HL-60 (cell line): ENCODE measurements at regions not wholly inside any gene's neighbourhood (a gene's known extent, or its start where the extent isn't known, plus 50 kb on each side); places are given as distances from the start of the nearest gene placed in this dataset.

Experiments used
- DNase-seq, 2 experiments: peaks; one replicate each; pipeline ENCODE4 v3.0.0-alpha.2; 2010 to 2020; ENCODE audit warnings: low read depth in 1 of 2, low spot score in 1 of 2
- H3K27ac ChIP-seq: fragments of 250-450 bp; sonication (Bioruptor Pico); replicated peaks from 2 replicates; pipeline ENCODE4 v1.5.1; 2020; ENCODE audit warnings: mild to moderate bottlenecking, moderate library complexity
- H3K27me3 ChIP-seq: fragments of 250-450 bp; sonication (Bioruptor Pico); 2 replicates; pipeline ENCODE4 v1.5.1; 2021; ENCODE audit warnings: mild to moderate bottlenecking, moderate library complexity; ENCODE audit not compliant: insufficient read depth, poor library complexity, severe bottlenecking
- H3K4me3 ChIP-seq: replicated peaks from 2 replicates; pipeline ENCODE4 v1.5.1; 2011; ENCODE audit warnings: mild to moderate bottlenecking, control low read depth, low read length; ENCODE audit not compliant: insufficient read depth
- GABPA ChIP-seq: IDR thresholded peaks from 2 replicates; pipeline ENCODE4 v1.6.1; 2012; ENCODE audit warnings: low read depth
- POLR2AphosphoS5 ChIP-seq: IDR thresholded peaks from 2 replicates; pipeline ENCODE4 v1.6.1; 2012; ENCODE audit warnings: low read depth
- SPI1 ChIP-seq: IDR thresholded peaks from 2 replicates; pipeline ENCODE4 v1.6.1; 2012; ENCODE audit warnings: low read depth, mild to moderate bottlenecking, borderline replicate concordance
- TF ChIP-seq, protein P1 (sequence below): IDR thresholded peaks from 2 replicates; pipeline ENCODE4 v1.6.1; 2012; ENCODE audit warnings: low read depth; ENCODE audit not compliant: insufficient replicate concordance
- TF ChIP-seq, protein P2 (sequence below): IDR thresholded peaks from one replicate; pipeline ENCODE4 v1.5.1; 2011; ENCODE audit warnings: low read length, control low read depth, inconsistent platforms; ENCODE audit not compliant: insufficient read depth

DNA sequence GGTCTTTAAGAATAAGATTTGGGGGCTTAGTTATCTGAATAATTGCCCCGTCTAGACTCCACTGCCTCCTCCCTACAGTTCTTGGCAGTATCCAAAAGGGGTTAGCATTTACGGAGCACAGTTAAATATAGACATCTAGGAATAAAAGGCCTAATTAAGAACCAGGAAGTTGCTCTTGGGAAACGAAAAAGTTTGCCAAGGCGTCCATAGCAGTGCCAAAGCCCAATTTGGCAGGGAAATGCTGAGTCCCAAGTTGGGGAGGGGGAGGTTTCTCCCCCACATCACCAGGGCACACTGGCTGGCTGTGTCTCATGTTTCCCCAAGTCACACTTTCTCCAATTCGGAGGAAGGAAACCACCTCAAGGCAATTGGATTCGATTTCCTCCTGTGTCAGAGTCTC, 338.7 kb downstream of the FBXW7 start:
- no peak for TF ChIP-seq POLR2AphosphoS5
- TF ChIP-seq, protein P1, sequence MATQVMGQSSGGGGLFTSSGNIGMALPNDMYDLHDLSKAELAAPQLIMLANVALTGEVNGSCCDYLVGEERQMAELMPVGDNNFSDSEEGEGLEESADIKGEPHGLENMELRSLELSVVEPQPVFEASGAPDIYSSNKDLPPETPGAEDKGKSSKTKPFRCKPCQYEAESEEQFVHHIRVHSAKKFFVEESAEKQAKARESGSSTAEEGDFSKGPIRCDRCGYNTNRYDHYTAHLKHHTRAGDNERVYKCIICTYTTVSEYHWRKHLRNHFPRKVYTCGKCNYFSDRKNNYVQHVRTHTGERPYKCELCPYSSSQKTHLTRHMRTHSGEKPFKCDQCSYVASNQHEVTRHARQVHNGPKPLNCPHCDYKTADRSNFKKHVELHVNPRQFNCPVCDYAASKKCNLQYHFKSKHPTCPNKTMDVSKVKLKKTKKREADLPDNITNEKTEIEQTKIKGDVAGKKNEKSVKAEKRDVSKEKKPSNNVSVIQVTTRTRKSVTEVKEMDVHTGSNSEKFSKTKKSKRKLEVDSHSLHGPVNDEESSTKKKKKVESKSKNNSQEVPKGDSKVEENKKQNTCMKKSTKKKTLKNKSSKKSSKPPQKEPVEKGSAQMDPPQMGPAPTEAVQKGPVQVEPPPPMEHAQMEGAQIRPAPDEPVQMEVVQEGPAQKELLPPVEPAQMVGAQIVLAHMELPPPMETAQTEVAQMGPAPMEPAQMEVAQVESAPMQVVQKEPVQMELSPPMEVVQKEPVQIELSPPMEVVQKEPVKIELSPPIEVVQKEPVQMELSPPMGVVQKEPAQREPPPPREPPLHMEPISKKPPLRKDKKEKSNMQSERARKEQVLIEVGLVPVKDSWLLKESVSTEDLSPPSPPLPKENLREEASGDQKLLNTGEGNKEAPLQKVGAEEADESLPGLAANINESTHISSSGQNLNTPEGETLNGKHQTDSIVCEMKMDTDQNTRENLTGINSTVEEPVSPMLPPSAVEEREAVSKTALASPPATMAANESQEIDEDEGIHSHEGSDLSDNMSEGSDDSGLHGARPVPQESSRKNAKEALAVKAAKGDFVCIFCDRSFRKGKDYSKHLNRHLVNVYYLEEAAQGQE = no peak
- no peak for TF ChIP-seq GABPA
- TF ChIP-seq, protein P2, sequence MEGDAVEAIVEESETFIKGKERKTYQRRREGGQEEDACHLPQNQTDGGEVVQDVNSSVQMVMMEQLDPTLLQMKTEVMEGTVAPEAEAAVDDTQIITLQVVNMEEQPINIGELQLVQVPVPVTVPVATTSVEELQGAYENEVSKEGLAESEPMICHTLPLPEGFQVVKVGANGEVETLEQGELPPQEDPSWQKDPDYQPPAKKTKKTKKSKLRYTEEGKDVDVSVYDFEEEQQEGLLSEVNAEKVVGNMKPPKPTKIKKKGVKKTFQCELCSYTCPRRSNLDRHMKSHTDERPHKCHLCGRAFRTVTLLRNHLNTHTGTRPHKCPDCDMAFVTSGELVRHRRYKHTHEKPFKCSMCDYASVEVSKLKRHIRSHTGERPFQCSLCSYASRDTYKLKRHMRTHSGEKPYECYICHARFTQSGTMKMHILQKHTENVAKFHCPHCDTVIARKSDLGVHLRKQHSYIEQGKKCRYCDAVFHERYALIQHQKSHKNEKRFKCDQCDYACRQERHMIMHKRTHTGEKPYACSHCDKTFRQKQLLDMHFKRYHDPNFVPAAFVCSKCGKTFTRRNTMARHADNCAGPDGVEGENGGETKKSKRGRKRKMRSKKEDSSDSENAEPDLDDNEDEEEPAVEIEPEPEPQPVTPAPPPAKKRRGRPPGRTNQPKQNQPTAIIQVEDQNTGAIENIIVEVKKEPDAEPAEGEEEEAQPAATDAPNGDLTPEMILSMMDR = no peak
- TF ChIP-seq SPI1 = no peak
- no peak overlapping the region for H3K4me3 ChIP-seq

DNA sequence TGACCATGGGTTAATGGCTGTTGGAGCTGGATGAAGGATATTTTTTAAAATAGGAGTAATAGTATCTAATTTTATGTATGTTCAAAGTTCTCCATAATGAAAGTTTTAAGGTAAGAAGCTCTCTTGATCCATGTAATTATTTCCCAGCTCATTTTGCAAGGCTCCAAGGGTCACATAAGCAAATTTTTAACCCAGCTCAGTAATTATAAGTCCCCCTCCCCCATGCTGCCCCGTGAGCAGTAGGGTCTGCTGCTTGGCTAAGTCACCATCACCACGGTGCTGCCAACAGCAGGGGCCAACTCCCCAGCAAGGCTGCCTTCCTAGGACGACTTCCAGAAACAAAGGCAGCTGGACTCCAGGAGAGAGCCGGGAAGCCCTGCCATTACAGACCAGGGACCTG, 340.0 kb downstream of the FBXW7 start:
- TF ChIP-seq GABPA (no peak), SPI1 (no peak), POLR2AphosphoS5 (no peak)
- TF ChIP-seq, protein P1 = no peak
- TF ChIP-seq, protein P2 = no peak
- Histone ChIP-seq H3K27me3 (no peaks in the 10 kb centered on the region), H3K27ac (no peak overlapping the region), H3K4me3 (no peak overlapping the region)
- DNase-seq = no peak

More for the DNA sequence above, 338.7 kb downstream of the FBXW7 start:
- Histone ChIP-seq H3K27me3 (no peaks in the 10 kb centered on the region), H3K27ac (no peak overlapping the region)
- DNase-seq = no peak

DNA sequence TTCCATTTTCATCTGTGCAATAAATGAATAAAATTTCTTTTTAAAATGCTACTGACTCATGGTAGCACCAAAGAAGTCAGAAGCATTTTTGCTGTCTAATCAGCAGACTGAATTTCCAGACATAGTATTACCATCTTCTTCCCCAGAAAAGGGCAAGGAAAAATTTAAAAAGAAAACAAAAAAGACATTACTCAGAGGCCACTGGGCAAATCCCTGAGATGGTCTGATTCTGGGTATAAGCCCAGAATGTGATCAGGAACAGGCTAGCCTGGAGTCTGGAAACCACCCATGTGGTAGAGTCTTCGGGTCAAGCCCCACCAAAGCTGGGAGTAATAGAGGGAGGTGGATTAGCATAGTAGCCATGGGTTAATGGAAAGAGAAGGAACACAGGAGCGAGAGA, 342.8 kb downstream of the FBXW7 start:
- Histone ChIP-seq H3K4me3 (no peak overlapping the region), H3K27ac (no peak overlapping the region), H3K27me3 (no peaks in the 10 kb centered on the region)
- TF ChIP-seq POLR2AphosphoS5 (no peak), GABPA (no peak), SPI1 (no peak)
- TF ChIP-seq, protein P1 = no peak
- TF ChIP-seq, protein P2 = no peak
- no peak for DNase-seq
